ENCODE measurements at regions not wholly inside any gene's neighbourhood (a gene's known extent, or its start where the extent isn't known, plus 50 kb on each side); places are given as distances from the start of the nearest gene placed in this dataset.

GRCh38 chr15:96410175-96411055 is 79.9 kb downstream of the NR2F2 start:
- no peak for DNase-seq

GRCh38 chr15:96411056-96412031 is 80.8 kb downstream of the NR2F2 start:
- DNase-seq = no peak
- H3K27me3 Mint-ChIP-seq (ENCODE audit: unreplicated experiment) = peaks cover 45% of the 10 kb centered on the region
- H3K36me3 Mint-ChIP-seq (ENCODE audit: unreplicated experiment) = no peaks in the 10 kb centered on the region
- no peak overlapping the region for H3K4me3 Mint-ChIP-seq (ENCODE audit: unreplicated experiment)
- TF ChIP-seq, protein P1, sequence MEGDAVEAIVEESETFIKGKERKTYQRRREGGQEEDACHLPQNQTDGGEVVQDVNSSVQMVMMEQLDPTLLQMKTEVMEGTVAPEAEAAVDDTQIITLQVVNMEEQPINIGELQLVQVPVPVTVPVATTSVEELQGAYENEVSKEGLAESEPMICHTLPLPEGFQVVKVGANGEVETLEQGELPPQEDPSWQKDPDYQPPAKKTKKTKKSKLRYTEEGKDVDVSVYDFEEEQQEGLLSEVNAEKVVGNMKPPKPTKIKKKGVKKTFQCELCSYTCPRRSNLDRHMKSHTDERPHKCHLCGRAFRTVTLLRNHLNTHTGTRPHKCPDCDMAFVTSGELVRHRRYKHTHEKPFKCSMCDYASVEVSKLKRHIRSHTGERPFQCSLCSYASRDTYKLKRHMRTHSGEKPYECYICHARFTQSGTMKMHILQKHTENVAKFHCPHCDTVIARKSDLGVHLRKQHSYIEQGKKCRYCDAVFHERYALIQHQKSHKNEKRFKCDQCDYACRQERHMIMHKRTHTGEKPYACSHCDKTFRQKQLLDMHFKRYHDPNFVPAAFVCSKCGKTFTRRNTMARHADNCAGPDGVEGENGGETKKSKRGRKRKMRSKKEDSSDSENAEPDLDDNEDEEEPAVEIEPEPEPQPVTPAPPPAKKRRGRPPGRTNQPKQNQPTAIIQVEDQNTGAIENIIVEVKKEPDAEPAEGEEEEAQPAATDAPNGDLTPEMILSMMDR (IDR thresholded peaks at IDR 0.05; ENCODE audit: partially characterized antibody, unreplicated experiment) = no peak
- H3K4me1 Mint-ChIP-seq (ENCODE audit: low read depth, unreplicated experiment) = peaks cover 2% of the 10 kb centered on the region
- H3K27ac Mint-ChIP-seq (ENCODE audit: unreplicated experiment) = no peak overlapping the region
- peaks cover 8% of the 10 kb centered on the region for H3K9me3 Mint-ChIP-seq (ENCODE audit: unreplicated experiment)

More at GRCh38 chr15:96410175-96411055, 79.9 kb downstream of the NR2F2 start:
- TF ChIP-seq, protein P1 (IDR thresholded peaks at IDR 0.05; ENCODE audit: partially characterized antibody, unreplicated experiment) = no peak
- H3K4me1 Mint-ChIP-seq (ENCODE audit: low read depth, unreplicated experiment) = peaks cover 2% of the 10 kb centered on the region
- H3K4me3 Mint-ChIP-seq (ENCODE audit: unreplicated experiment) = peak overlapping the region; percentile 50
- H3K27me3 Mint-ChIP-seq (ENCODE audit: unreplicated experiment) = peaks cover 46% of the 10 kb centered on the region
- no peaks in the 10 kb centered on the region for H3K36me3 Mint-ChIP-seq (ENCODE audit: unreplicated experiment)
- no peak overlapping the region for H3K27ac Mint-ChIP-seq (ENCODE audit: unreplicated experiment)
- H3K9me3 Mint-ChIP-seq (ENCODE audit: unreplicated experiment) = peaks cover 8% of the 10 kb centered on the region

- Mint-ChIP-seq H3K27me3 (ENCODE audit: unreplicated experiment) (peaks cover 44% of the 10 kb centered on the region), H3K9me3 (ENCODE audit: unreplicated experiment) (peaks cover 8% of the 10 kb centered on the region), H3K4me1 (ENCODE audit: low read depth, unreplicated experiment) (peaks cover 2% of the 10 kb centered on the region), H3K27ac (ENCODE audit: unreplicated experiment) (no peak overlapping the region), H3K4me3 (ENCODE audit: unreplicated experiment) (no peak overlapping the region), H3K36me3 (ENCODE audit: unreplicated experiment) (no peaks in the 10 kb centered on the region)
- TF ChIP-seq, protein P1 (IDR thresholded peaks at IDR 0.05; ENCODE audit: partially characterized antibody, unreplicated experiment) = no peak
- DNase-seq = no peak
Observed at GRCh38 chr15:96412045-96412905, 81.8 kb downstream of the NR2F2 start.

DNA sequence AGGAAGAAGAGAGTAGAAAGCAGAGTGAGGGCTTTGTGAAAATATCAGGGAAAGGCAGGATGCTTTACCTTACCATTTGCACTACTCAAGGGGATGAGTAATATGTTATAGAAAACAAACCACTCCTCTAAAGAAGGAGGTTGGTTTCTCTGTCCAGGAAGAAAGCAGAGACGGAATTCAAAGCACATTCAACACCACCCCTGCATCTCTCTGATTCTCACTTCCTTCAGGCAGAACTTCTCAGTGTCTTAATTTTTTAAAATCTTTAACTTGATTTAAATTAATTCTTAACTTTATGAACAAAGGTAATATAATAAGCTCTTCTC is 82.4 kb downstream of the NR2F2 start:
- peaks cover 44% of the 10 kb centered on the region for H3K27me3 Mint-ChIP-seq (ENCODE audit: unreplicated experiment)

More for the DNA sequence above, 82.4 kb downstream of the NR2F2 start:
- Mint-ChIP-seq H3K36me3 (ENCODE audit: unreplicated experiment) (no peaks in the 10 kb centered on the region), H3K27ac (ENCODE audit: unreplicated experiment) (no peak overlapping the region), H3K4me3 (ENCODE audit: unreplicated experiment) (no peak overlapping the region), H3K9me3 (ENCODE audit: unreplicated experiment) (peaks cover 12% of the 10 kb centered on the region), H3K4me1 (ENCODE audit: low read depth, unreplicated experiment) (peaks cover 2% of the 10 kb centered on the region)
- TF ChIP-seq, protein P1 (IDR thresholded peaks at IDR 0.05; ENCODE audit: partially characterized antibody, unreplicated experiment) = no peak
- no peak for DNase-seq

All from glutamatergic neuron (in vitro differentiated cells).